GM12878 (cell line): ENCODE measurements at regions not wholly inside any gene's neighbourhood (a gene's known extent, or its start where the extent isn't known, plus 50 kb on each side); places are given as distances from the start of the nearest gene placed in this dataset.
"Not testable (repeated sequence)": the region's sequence is repeated elsewhere in the genome, so short reads cannot be mapped to it uniquely, and the experiment has no call there.

Experiments
- ATAC-seq: fragments of 200-7000 bp; cut with Tn5 transposase; 3 replicates; pipeline ENCODE4 v1.9.1; 2020; ENCODE audit warnings: mild to moderate bottlenecking, moderate library complexity
- BruUV-seq: library from RNA; stranded (reverse); fragments of 400-500 nt; replicated peaks from 2 replicates; lab custom pipeline; 2021; lab: Mats Ljungman, UMichigan
- CTCF ChIA-PET: fragments of 300-600 bp; sonication (Branson Sonifier 250); formaldehyde crosslinking; extraction: SDS; loops from one replicate; lab custom pipeline; 2021; ENCODE audit warnings: inconsistent platforms; lab: Yijun Ruan, JAX
- POLR2A ChIA-PET: fragments of 350-600 bp; formaldehyde crosslinking; extraction: SDS; loops from one replicate; lab custom pipeline; 2021; ENCODE audit warnings: inconsistent platforms; lab: Charles Lee
- RAD21 ChIA-PET: fragments of 300-600 bp; sonication (Branson Sonifier 250); formaldehyde crosslinking; loops from one replicate; lab custom pipeline; 2023; ENCODE audit warnings: antibody characterized with exemption; ENCODE audit not compliant: unreplicated experiment; lab: Charles Lee
- SMC1A ChIA-PET: fragments of 300-600 bp; sonication (Branson Sonifier 250); formaldehyde crosslinking; loops from one replicate; lab custom pipeline; 2023; ENCODE audit not compliant: unreplicated experiment, uncharacterized antibody; lab: Charles Lee
- DNase-seq: peaks from one replicate; pipeline ENCODE4 v3.0.0-alpha.2; 2011; ENCODE audit warnings: low read depth, low spot score
- FAIRE-seq: peaks from 3 replicates; lab custom pipeline; 2011; peaks lifted over from hg19 to GRCh38; lab: Jason Lieb, UNC
- H2AFZ ChIP-seq: 2 replicates; pipeline ENCODE4 v1.6.0; 2011; ENCODE audit warnings: low read depth, low read length, control low read depth; ENCODE audit not compliant: control insufficient read depth
- H3K27ac ChIP-seq: 2 replicates; pipeline ENCODE4 v1.5.1; 2011; ENCODE audit warnings: control low read depth; ENCODE audit not compliant: control insufficient read depth, insufficient read depth
- H3K27me3 ChIP-seq, 2 experiments: replicated peaks in 1 of 2; 2 replicates each; pipeline versions ENCODE4 v1.6.0 to v1.6.1; 2011; ENCODE audit warnings: low read length in 1 of 2; ENCODE audit not compliant: control insufficient read depth in 2 of 2, insufficient read depth in 2 of 2
- H3K36me3 ChIP-seq, 2 experiments: 2 replicates each; pipeline ENCODE4 v1.5.1; 2011; ENCODE audit warnings: low read length in 1 of 2; ENCODE audit not compliant: control insufficient read depth in 2 of 2, insufficient read depth in 2 of 2
- H3K4me1 ChIP-seq: 2 replicates; pipeline ENCODE4 v1.6.1; 2011; ENCODE audit warnings: mild to moderate bottlenecking, low read length, moderate library complexity, mixed read lengths; ENCODE audit not compliant: control insufficient read depth, insufficient read depth
- H3K4me2 ChIP-seq: 2 replicates; pipeline ENCODE4 v1.6.0; 2011; ENCODE audit warnings: control low read depth; ENCODE audit not compliant: control insufficient read depth, insufficient read depth
- H3K4me3 ChIP-seq: fragments of 200-600 bp; sonication (generic); 2 replicates; pipeline ENCODE4 v1.5.1; 2016
- H3K79me2 ChIP-seq: 2 replicates; pipeline ENCODE4 v1.6.0; 2011; ENCODE audit warnings: low read length; ENCODE audit not compliant: control insufficient read depth, insufficient read depth
- H3K9ac ChIP-seq: 2 replicates; pipeline ENCODE4 v1.8.0; 2011; ENCODE audit warnings: low read length, control low read depth, mixed read lengths; ENCODE audit not compliant: control insufficient read depth, insufficient read depth
- H3K9me3 ChIP-seq: replicated peaks from 3 replicates; pipeline ENCODE4 v1.5.1; 2011; ENCODE audit warnings: mild to moderate bottlenecking, low read length; ENCODE audit not compliant: control insufficient read depth, insufficient read depth
- H4K20me1 ChIP-seq: 2 replicates; pipeline ENCODE4 v1.6.0; 2011; ENCODE audit not compliant: control insufficient read depth, insufficient read depth
- CEBPB ChIP-seq, 2 experiments: fragments of 150-350 bp in 1 of 2; IDR thresholded peaks; 2 replicates each; pipeline ENCODE4 v1.6.1; 2012 to 2014; ENCODE audit warnings: low read depth in 2 of 2, low read length in 2 of 2, borderline replicate concordance in 1 of 2, inconsistent platforms in 1 of 2
- CUX1 ChIP-seq: IDR thresholded peaks from 2 replicates; pipeline ENCODE4 v1.6.1; 2012; ENCODE audit warnings: improper control_type of control experiment, low read depth, low read length; ENCODE audit not compliant: insufficient replicate concordance
- IRF4 ChIP-seq: IDR thresholded peaks from 2 replicates; pipeline ENCODE4 v1.6.1; 2011; ENCODE audit warnings: low read depth, low read length
- LARP7 ChIP-seq: fragments of 450-650 bp; IDR thresholded peaks from 2 replicates; pipeline ENCODE4 v1.6.1; 2017; ENCODE audit warnings: mild to moderate bottlenecking
- MLLT1 ChIP-seq: fragments of 450-650 bp; IDR thresholded peaks from 2 replicates; pipeline ENCODE4 v1.6.1; 2016; ENCODE audit warnings: mild to moderate bottlenecking
- MTA3 ChIP-seq: IDR thresholded peaks from 2 replicates; pipeline ENCODE4 v1.6.1; 2012; ENCODE audit warnings: low read length, inconsistent platforms, borderline replicate concordance
- RBBP5 ChIP-seq: fragments of 200-600 bp; sonication (generic); conservative IDR thresholded peaks from 2 replicates; pipeline ENCODE4 v1.6.1; 2016
- SMAD1 ChIP-seq: fragments of 450-650 bp; IDR thresholded peaks from 2 replicates; pipeline ENCODE4 v1.6.1; 2018; ENCODE audit warnings: mild to moderate bottlenecking, low read depth; ENCODE audit not compliant: partially characterized antibody
- SP1 ChIP-seq: IDR thresholded peaks from one replicate; pipeline ENCODE4 v1.6.1; 2011; ENCODE audit warnings: low read depth, low read length
- TCF7 ChIP-seq: IDR thresholded peaks from 2 replicates; pipeline ENCODE4 v1.6.1; 2014; ENCODE audit warnings: antibody characterized with exemption, borderline replicate concordance
- YBX1 ChIP-seq: fragments of 450-650 bp; IDR thresholded peaks from 2 replicates; pipeline ENCODE4 v1.6.1; 2016; ENCODE audit warnings: antibody characterized with exemption
- ZNF217 ChIP-seq: fragments of 450-650 bp; IDR thresholded peaks from 2 replicates; pipeline ENCODE4 v1.6.1; 2017; ENCODE audit warnings: antibody characterized with exemption, mild to moderate bottlenecking
- WGBS: methylation state at CpG from one replicate; pipeline ENCODE4 v1.1.6; 2016; ENCODE audit warnings: low lambda C conversion rate; ENCODE audit not compliant: insufficient replicate concordance, insufficient coverage; ENCODE audit errors: missing lambda C conversion rate; 5-methylcytosine and 5-hydroxymethylcytosine counted together
- in situ Hi-C: fragments of 300-500 bp; cut with MboI; formaldehyde crosslinking; loops from 9 replicates; pipeline ENCODE4 v1.14.3; 2018; ENCODE audit warnings: mixed read lengths
- intact Hi-C: fragments of 100-400 bp; cut with micrococcal nuclease; formaldehyde crosslinking; loops from one replicate; pipeline ENCODE4 v1.14.2; 2022; ENCODE audit not compliant: unreplicated experiment

- TF ChIP-seq SMAD1, result no peak
These were observed 80.0 kb downstream of the UGT2B28 start (continued) for GRCh38 chr4:69360271-69360670.

- ATAC-seq, DNase-seq, CTCF ChIA-PET, SMC1A ChIA-PET, H3K4me3 ChIP-seq, H3K79me2 ChIP-seq, in situ Hi-C loops, RAD21 ChIA-PET, H3K4me1 ChIP-seq, H3K4me2 ChIP-seq, BruUV-seq, intact Hi-C loops, FAIRE-seq, H3K27me3 ChIP-seq, H3K9me3 ChIP-seq, POLR2A ChIA-PET, H2AFZ ChIP-seq, H3K27ac ChIP-seq, H3K9ac ChIP-seq, H3K36me3 ChIP-seq, H4K20me1 ChIP-seq: not testable (repeated sequence)
These were observed 80.5 kb downstream of the UGT2B28 start for GRCh38 chr4:69360768-69361167.

- Histone ChIP-seq H3K27me3 (no peaks in the 10 kb centered on the region), H3K4me3 (no peak overlapping the region), H2AFZ (no peak overlapping the region), H3K4me2 (no peak overlapping the region), H3K27ac (no peak overlapping the region), H3K79me2 (no peaks in the 10 kb centered on the region), H3K9ac (no peak overlapping the region), H3K4me1 (no peaks in the 10 kb centered on the region), H3K9me3 (no peaks in the 10 kb centered on the region), H4K20me1 (no peaks in the 10 kb centered on the region), H3K36me3 (no peaks in the 10 kb centered on the region)
- in situ Hi-C loops (no loop called here), intact Hi-C loops (no loop called here)
- WGBS, result 0% methylated on average over 3 of the region's 3 CpGs
- FAIRE-seq (no peak), ATAC-seq (no peak), DNase-seq (no peak)
- no peak for TF ChIP-seq CEBPB (IDR thresholded peaks at IDR 0.05; ENCODE audit: borderline replicate concordance in 1 of 2, low read depth in 2 of 2, low read length in 2 of 2)
- TF ChIP-seq SP1, result no peak
- no peak for TF ChIP-seq CUX1
- no peak for TF ChIP-seq RBBP5
- TF ChIP-seq LARP7, result no peak
- no peak for TF ChIP-seq IRF4
- TF ChIP-seq MLLT1, result no peak
- TF ChIP-seq MTA3, result no peak
- no peak for TF ChIP-seq ZNF217
- no peak for TF ChIP-seq TCF7
- no peak for TF ChIP-seq YBX1
- POLR2A ChIA-PET, result no interaction called here
- SMC1A ChIA-PET, result no interaction called here
- RAD21 ChIA-PET, result no interaction called here
- BruUV-seq, result no TSS peak
- CTCF ChIA-PET, result no interaction called here
These were observed 82.1 kb downstream of the UGT2B28 start for GRCh38 chr4:69362351-69362750.
